ENCODE measurements at regions not wholly inside any gene's neighbourhood (a gene's known extent, or its start where the extent isn't known, plus 50 kb on each side); places are given as distances from the start of the nearest gene placed in this dataset.

- no peak for TF ChIP-seq CTCF (IDR thresholded peaks at IDR 0.05; ENCODE audit: low read depth, low read length, missing input control)
- TF ChIP-seq REST (IDR thresholded peaks at IDR 0.05): no peak
- no peak for TF ChIP-seq JUND (IDR thresholded peaks at IDR 0.05)
Observed at GRCh38 chr6:92122746-92123145, 1296.6 kb downstream of the EPHA7 start.

Data from liver (tissue), 3 donors.